ENCODE measurements at regions not wholly inside any gene's neighbourhood (a gene's known extent, or its start where the extent isn't known, plus 50 kb on each side); places are given as distances from the start of the nearest gene placed in this dataset.

- in situ Hi-C loops (cut with HindIII; ENCODE audit: low sequenced_read_pairs): no loop called here
- DNase-seq (ENCODE audit: low read depth, low spot score): no peak
- no peak overlapping the region for H3K4me3 ChIP-seq (ENCODE audit: low read depth, low read length)
- TF ChIP-seq, protein P1, sequence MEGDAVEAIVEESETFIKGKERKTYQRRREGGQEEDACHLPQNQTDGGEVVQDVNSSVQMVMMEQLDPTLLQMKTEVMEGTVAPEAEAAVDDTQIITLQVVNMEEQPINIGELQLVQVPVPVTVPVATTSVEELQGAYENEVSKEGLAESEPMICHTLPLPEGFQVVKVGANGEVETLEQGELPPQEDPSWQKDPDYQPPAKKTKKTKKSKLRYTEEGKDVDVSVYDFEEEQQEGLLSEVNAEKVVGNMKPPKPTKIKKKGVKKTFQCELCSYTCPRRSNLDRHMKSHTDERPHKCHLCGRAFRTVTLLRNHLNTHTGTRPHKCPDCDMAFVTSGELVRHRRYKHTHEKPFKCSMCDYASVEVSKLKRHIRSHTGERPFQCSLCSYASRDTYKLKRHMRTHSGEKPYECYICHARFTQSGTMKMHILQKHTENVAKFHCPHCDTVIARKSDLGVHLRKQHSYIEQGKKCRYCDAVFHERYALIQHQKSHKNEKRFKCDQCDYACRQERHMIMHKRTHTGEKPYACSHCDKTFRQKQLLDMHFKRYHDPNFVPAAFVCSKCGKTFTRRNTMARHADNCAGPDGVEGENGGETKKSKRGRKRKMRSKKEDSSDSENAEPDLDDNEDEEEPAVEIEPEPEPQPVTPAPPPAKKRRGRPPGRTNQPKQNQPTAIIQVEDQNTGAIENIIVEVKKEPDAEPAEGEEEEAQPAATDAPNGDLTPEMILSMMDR (IDR thresholded peaks at IDR 0.05; ENCODE audit: low read depth, low read length): no peak
Observed at GRCh38 chr16:79534143-79534542, 66.4 kb downstream of the MAF start.

- in situ Hi-C loops (cut with HindIII; ENCODE audit: low sequenced_read_pairs): no loop called here
- TF ChIP-seq, protein P1 (IDR thresholded peaks at IDR 0.05; ENCODE audit: low read depth, low read length): no peak
- DNase-seq (ENCODE audit: low read depth, low spot score): no peak
- H3K4me3 ChIP-seq (ENCODE audit: low read depth, low read length): no peak overlapping the region
Observed at GRCh38 chr16:79533292-79533691, 67.2 kb downstream of the MAF start.

GRCh38 chr16:79532785-79533184 lies 67.8 kb downstream of the MAF start:
- DNase-seq (ENCODE audit: low read depth, low spot score): no peak
- TF ChIP-seq, protein P1 (IDR thresholded peaks at IDR 0.05; ENCODE audit: low read depth, low read length): no peak
- in situ Hi-C loops (cut with HindIII; ENCODE audit: low sequenced_read_pairs): no loop called here
- no peak overlapping the region for H3K4me3 ChIP-seq (ENCODE audit: low read depth, low read length)

DNA sequence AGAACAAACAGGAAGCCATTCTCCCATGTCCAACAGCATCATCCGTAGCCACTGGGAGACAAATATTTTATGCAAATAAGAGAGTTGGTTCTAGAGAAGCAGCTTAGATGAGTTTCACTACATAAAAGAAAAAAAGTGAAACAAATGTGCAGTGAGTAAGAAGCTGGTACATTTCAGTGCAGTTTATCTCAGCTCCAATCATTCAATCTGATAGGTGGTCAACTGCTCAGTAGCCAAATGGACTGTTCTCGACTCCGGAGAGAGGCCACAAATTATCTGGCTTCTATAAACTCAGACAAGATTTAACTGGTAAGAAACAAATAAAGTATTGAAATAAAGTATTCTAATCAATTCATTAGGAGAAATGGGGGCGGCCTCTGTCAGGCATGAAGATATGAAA lies 68.3 kb downstream of the MAF start:
- no peak overlapping the region for H3K4me3 ChIP-seq (ENCODE audit: low read depth, low read length)
- DNase-seq (ENCODE audit: low read depth, low spot score): no peak
- in situ Hi-C loops (cut with HindIII; ENCODE audit: low sequenced_read_pairs): no loop called here
- TF ChIP-seq, protein P1 (IDR thresholded peaks at IDR 0.05; ENCODE audit: low read depth, low read length): no peak

- TF ChIP-seq, protein P1 (IDR thresholded peaks at IDR 0.05; ENCODE audit: low read depth, low read length): no peak
Observed at GRCh38 chr16:79528338-79528737, 72.2 kb downstream of the MAF start.

GRCh38 chr16:79523971-79524370 lies 76.6 kb downstream of the MAF start:
- no peak for DNase-seq (ENCODE audit: low read depth, low spot score)
- TF ChIP-seq, protein P1 (IDR thresholded peaks at IDR 0.05; ENCODE audit: low read depth, low read length): no peak
- in situ Hi-C loops (cut with HindIII; ENCODE audit: low sequenced_read_pairs): no loop called here
- no peak overlapping the region for H3K4me3 ChIP-seq (ENCODE audit: low read depth, low read length)

More at GRCh38 chr16:79528338-79528737, 72.2 kb downstream of the MAF start:
- DNase-seq (ENCODE audit: low read depth, low spot score): no peak
- no peak overlapping the region for H3K4me3 ChIP-seq (ENCODE audit: low read depth, low read length)
- in situ Hi-C loops (cut with HindIII; ENCODE audit: low sequenced_read_pairs): no loop called here

- in situ Hi-C loops (cut with HindIII; ENCODE audit: low sequenced_read_pairs): no loop called here
- DNase-seq (ENCODE audit: low read depth, low spot score): no peak
- TF ChIP-seq, protein P1 (IDR thresholded peaks at IDR 0.05; ENCODE audit: low read depth, low read length): no peak
- no peak overlapping the region for H3K4me3 ChIP-seq (ENCODE audit: low read depth, low read length)
Observed at GRCh38 chr16:79519448-79519847, 81.1 kb downstream of the MAF start.
